Left ventricle myocardium superior (tissue), 1 donor: ENCODE measurements at regions not wholly inside any gene's neighbourhood (a gene's known extent, or its start where the extent isn't known, plus 50 kb on each side); places are given as distances from the start of the nearest gene placed in this dataset.
"Not testable (repeated sequence)": the region's sequence is repeated elsewhere in the genome, so short reads cannot be mapped to it uniquely, and the experiment has no call there.

ENCODE experiments used
- ATAC-seq: fragments of 200-7000 bp; cut with Tn5 transposase; one replicate; pipeline ENCODE4 v1.9.1; 2020; ENCODE audit warnings: mild to moderate bottlenecking, moderate library complexity
- DNase-seq: peaks from one replicate; pipeline ENCODE4 v3.0.0-alpha.2; 2020
- intact Hi-C: fragments of 100-400 bp; cut with micrococcal nuclease; formaldehyde crosslinking; loops from one replicate; pipeline ENCODE4 v1.11.0; 2022
- donor health status: DM: no; HTN: yes; CAD: no; lungs with severe emphysema.

GRCh38 chr1:177411381-177411780 lies 240.6 kb downstream of the BRINP2 start:
- no peak for DNase-seq
- ATAC-seq, result no peak
- intact Hi-C loops, result no loop called here

GRCh38 chr1:177410179-177410766 lies 239.5 kb downstream of the BRINP2 start:
- DNase-seq (no peak), ATAC-seq (no peak)
- intact Hi-C loops, result no loop called here

- intact Hi-C loops, ATAC-seq, DNase-seq: not testable (repeated sequence)
These were observed 235.6 kb downstream of the BRINP2 start for GRCh38 chr1:177406323-177406722.

- DNase-seq (no peak), ATAC-seq (no peak)
- intact Hi-C loops, result no loop called here
These were observed 221.6 kb downstream of the BRINP2 start for GRCh38 chr1:177392336-177392735.

GRCh38 chr1:177385760-177386698 lies 215.3 kb downstream of the BRINP2 start:
- intact Hi-C loops, result no loop called here
- ATAC-seq (no peak), DNase-seq (no peak)

GRCh38 chr1:177384461-177384860 lies 213.7 kb downstream of the BRINP2 start:
- ATAC-seq (no peak), DNase-seq (no peak)
- intact Hi-C loops, result no loop called here

GRCh38 chr1:177383715-177384114 lies 213.0 kb downstream of the BRINP2 start:
- DNase-seq (no peak), ATAC-seq (no peak)
- intact Hi-C loops, result no loop called here

- no peak for ATAC-seq
- DNase-seq, result no peak
- intact Hi-C loops, result no loop called here
These were observed 207.1 kb downstream of the BRINP2 start for GRCh38 chr1:177377866-177378265.

- intact Hi-C loops, result no loop called here
- DNase-seq, result no peak
- ATAC-seq, result no peak
These were observed 197.5 kb downstream of the BRINP2 start for GRCh38 chr1:177368255-177368654.

GRCh38 chr1:177366091-177366490 lies 195.3 kb downstream of the BRINP2 start:
- intact Hi-C loops, result no loop called here
- DNase-seq, result no peak
- ATAC-seq, result no peak

- intact Hi-C loops, result no loop called here
- ATAC-seq, result no peak
- no peak for DNase-seq
These were observed 190.0 kb downstream of the BRINP2 start for GRCh38 chr1:177360791-177361190.

GRCh38 chr1:177356674-177357435 lies 186.1 kb downstream of the BRINP2 start:
- intact Hi-C loops, result loop anchor here (10.0 kb wide), 1 partner anchor 102 kb away; no protein-coding TSS in a partner anchor
- ATAC-seq, result no peak
- no peak for DNase-seq

- no peak for DNase-seq
- ATAC-seq, result peak; percentile 53
- intact Hi-C loops, result loop anchor here (10.0 kb wide), 1 partner anchor 101 kb away; no protein-coding TSS in a partner anchor
These were observed 184.8 kb downstream of the BRINP2 start for GRCh38 chr1:177355575-177355974.

- ATAC-seq (no peak), DNase-seq (no peak)
- intact Hi-C loops, result loop anchor here (10.0 kb wide), 1 partner anchor 99 kb away; no protein-coding TSS in a partner anchor
These were observed 183.5 kb downstream of the BRINP2 start for GRCh38 chr1:177354247-177354646.

GRCh38 chr1:177351361-177352108 lies 180.8 kb downstream of the BRINP2 start:
- no peak for DNase-seq
- ATAC-seq, result no peak
- intact Hi-C loops, result loop anchor here (10.0 kb wide), 1 partner anchor 97 kb away; no protein-coding TSS in a partner anchor

- DNase-seq (no peak), ATAC-seq (no peak)
- intact Hi-C loops, result no loop called here
These were observed 176.1 kb downstream of the BRINP2 start for GRCh38 chr1:177346790-177347359.

GRCh38 chr1:177343445-177343844 lies 172.7 kb downstream of the BRINP2 start:
- ATAC-seq (no peak), DNase-seq (no peak)
- intact Hi-C loops, result no loop called here

GRCh38 chr1:177341773-177342172 lies 171.0 kb downstream of the BRINP2 start:
- intact Hi-C loops, result no loop called here
- no peak for ATAC-seq

GRCh38 chr1:177340601-177341067 lies 169.9 kb downstream of the BRINP2 start:
- ATAC-seq (no peak), DNase-seq (no peak)
- intact Hi-C loops, result no loop called here

More at GRCh38 chr1:177341773-177342172, 171.0 kb downstream of the BRINP2 start:
- no peak for DNase-seq
